NCI-H146 (cell line): ENCODE measurements at regions not wholly inside any gene's neighbourhood (a gene's known extent, or its start where the extent isn't known, plus 50 kb on each side); places are given as distances from the start of the nearest gene placed in this dataset.
A peak's percentile ranks its signal among the peaks of the same experiment; 100 is the strongest.

Source experiments
- DNase-seq: peaks from one replicate; lab custom pipeline; 2025; lab: John Stamatoyannopoulos, UW

DNA sequence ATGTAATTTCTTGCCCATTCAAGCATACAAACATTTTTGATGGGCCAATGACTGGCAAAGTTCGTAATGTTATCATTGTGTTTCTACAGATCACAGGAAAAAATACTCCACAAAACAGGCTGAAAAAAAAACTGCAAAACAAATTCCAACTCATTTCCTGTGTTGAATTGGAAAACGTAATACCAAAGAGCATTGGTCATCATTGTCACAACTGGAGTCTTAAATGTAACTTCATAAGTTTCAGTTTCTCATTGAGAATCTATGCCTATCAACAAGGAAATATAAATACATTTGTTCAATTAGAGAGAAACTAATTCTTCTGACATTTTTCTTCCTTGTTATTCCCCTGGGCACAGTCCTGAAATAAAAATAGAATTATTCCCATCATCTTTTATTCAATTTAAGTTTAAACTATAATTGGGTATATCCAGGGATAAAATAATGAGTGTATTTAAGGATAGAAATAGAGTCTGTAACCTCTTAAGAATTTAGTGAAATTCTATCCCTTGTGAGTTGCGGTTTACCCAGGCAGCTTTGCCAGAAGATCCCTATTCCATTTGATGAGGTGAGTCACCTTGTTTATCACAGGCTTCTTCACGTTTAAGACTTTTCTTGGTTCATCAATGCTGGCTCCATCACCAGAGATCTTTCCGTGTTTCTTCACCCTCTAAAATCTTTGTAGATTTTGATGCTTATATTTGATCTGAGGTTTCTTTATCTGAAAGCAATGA is 112.7 kb upstream of the ITGA1 start:
- no peak for DNase-seq

DNA sequence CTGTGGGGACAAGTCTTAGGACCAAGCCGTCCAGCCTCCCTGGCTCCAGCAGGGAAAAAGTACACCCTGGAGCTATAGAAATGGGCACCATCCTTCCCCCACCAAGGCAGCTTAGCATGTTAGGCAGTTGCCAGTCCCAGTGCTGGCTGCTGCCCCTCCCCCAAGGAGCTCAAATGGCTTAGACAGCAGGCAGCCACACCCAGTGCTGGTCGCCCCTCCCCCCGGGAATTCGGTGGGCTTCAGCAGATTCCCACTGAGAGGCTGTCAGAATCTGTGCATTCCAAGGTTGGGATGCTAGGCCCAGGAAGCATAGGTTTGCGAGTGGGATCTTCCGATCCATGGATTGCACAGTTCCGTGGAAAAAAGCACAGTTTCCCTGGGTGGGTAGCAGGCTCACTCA is 105.2 kb upstream of the ITGA1 start:
- no peak for DNase-seq

- no peak for DNase-seq
Observed at GRCh38 chr5:52684051-52684450, 103.7 kb upstream of the ITGA1 start.

GRCh38 chr5:52685566-52685965 is 102.2 kb upstream of the ITGA1 start:
- no peak for DNase-seq

GRCh38 chr5:52685971-52686370 is 101.7 kb upstream of the ITGA1 start:
- DNase-seq = no peak

- DNase-seq = no peak
Observed at GRCh38 chr5:52690236-52690768, 97.4 kb upstream of the ITGA1 start.

DNA sequence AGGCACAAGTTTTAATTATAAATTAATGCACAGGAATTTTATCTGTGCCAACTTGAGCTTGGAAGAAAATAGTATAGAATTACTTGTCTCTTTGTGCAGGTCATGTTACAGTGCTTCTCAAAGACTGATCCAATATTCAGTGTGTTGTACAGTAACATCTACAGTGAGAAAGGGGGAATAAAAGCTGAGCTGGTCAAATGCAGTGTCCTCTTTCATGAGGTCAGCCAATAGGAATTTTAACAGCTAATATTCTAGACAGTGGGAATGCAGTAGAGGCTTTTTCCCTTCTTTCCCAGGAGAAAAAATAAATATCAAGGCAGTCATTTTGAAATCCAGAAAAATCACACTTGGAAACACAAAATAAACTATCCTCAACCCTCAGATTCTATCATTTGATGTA is 95.7 kb upstream of the ITGA1 start:
- no peak for DNase-seq

DNA sequence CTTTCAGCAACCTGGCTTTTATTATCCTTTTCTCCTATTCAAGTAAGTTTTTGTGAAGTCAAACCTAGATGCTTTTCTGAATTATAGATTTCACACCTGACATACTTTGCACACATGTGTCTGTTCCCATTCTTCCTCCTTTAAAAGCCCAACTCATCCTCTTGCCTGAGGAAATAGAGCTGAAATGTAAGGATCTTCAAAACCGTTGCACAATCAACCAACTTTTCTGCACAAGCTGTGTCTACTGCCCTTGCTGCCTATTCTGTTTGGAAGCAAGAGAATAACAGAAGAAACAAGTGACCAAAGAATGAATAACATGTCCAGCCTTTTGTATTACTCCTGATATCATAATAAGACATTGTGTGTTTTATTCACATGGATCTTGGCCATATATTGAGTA is 95.1 kb upstream of the ITGA1 start:
- no peak for DNase-seq

DNA sequence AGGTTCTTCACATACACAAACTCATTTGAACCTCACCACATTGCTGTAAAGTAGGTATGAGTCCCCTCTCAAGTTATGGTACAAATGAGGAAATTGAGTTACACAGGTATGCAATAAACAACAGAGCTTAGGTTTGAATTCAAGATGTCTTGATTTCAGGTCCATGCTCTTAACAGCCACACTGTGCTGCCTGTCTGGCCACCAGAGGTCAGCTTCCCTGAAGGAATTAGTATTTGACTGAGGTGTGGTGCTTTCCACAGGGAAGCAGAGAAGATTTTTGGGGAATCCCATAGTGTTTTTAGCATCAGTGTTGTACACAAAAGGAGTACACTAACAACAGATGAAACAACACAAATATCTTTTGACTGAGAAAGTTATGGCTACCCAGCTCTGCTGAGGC is 94.4 kb upstream of the ITGA1 start:
- peak; percentile 6 for DNase-seq

DNA sequence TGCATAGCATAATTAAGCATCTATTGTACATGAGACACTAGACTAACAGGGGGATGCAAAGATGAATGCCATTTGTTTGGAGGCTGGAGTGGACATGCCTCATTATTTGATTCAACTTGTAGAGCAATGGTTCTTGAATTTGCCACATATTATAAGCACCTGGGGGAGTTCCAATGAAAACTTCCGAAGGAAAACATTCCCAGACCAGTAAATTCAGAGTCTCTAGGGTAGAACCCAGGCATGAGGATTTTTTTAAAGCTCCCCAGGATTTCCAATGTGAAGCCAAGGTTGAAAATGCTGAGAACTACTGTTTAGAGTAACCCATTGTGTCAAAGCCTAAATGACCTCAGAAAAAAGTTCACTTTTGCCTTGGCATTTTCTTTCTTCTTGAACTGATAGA is 93.9 kb upstream of the ITGA1 start:
- no peak for DNase-seq

- no peak for DNase-seq
Observed at GRCh38 chr5:52694648-52695047, 93.1 kb upstream of the ITGA1 start.

GRCh38 chr5:52702877-52703276 is 84.8 kb upstream of the ITGA1 start:
- DNase-seq = no peak

- no peak for DNase-seq
Observed at GRCh38 chr5:52703321-52703720, 84.4 kb upstream of the ITGA1 start.

DNA sequence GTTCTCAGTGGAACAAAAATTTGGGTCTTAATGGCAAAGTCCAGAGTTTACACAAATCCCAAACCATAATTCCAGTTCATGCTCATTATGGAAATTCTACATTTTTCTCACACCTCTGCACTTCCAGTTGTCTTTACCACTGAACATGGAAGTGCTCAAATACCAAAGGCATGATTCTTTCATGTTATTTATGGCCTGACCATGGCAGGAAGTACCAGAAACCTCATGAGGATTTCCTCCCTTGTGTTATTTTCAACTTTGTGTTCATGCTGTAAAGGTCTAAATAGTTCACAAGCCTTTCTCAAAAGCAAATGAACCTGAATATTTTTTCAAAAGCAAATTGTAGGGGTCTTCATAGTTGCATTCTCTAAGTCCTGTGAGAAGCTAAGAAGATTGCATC is 82.0 kb upstream of the ITGA1 start:
- DNase-seq = no peak

DNA sequence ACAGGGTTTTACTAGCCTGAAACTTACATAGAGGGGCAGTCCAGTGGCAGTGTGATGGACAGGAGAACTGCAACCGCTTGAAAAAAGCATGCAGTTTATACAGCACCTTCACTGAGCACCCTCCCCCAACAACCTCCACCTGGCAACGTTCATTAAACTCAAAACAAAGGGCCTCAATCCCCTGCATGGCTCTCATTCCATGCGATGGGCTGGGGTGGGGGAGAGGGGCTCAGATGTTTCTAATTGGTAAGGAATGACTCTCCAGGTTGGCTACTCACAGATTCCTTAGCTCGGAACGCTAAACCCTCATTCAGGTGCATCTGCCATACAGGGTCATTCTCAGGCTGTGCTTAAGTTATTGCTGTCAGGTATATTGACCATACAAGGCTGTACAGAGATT is 80.9 kb upstream of the ITGA1 start:
- no peak for DNase-seq

DNA sequence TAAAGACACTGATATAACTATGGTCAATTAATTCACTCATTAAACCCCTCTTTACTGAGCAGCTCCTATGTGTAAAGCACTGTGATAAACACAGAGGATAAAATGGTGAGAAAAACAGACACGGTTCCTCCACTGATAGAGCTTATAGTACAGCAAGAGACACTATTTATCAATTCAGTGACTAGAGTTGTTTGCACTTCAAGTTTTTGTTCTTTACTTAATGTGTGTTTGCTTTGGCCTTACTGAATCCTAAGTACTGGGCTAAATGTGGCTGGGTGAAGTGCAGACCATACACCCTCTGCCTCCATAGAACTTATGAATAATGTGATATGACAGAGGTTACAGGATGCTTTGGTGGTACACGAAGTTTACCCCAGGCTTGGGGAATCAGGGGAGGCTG is 80.1 kb upstream of the ITGA1 start:
- DNase-seq = no peak

DNA sequence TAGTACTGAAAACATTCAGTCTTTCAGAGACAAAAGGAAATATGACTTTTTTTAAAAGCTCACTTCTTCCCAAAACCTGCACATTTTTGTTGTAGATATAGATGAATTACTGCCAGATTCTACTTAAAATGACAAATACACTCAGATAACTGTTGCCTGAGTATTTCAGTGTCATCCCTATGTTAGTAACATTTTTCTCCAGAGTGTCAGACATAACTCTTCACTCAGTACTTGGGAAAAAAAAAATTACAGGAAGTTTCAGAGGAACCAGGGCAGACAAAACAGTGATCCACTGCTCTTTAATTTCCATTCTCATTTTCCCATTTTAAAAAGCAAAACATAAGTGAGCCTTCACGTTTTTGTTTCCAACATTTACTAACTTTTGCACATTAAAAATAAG is 79.3 kb upstream of the ITGA1 start:
- DNase-seq = no peak

DNA sequence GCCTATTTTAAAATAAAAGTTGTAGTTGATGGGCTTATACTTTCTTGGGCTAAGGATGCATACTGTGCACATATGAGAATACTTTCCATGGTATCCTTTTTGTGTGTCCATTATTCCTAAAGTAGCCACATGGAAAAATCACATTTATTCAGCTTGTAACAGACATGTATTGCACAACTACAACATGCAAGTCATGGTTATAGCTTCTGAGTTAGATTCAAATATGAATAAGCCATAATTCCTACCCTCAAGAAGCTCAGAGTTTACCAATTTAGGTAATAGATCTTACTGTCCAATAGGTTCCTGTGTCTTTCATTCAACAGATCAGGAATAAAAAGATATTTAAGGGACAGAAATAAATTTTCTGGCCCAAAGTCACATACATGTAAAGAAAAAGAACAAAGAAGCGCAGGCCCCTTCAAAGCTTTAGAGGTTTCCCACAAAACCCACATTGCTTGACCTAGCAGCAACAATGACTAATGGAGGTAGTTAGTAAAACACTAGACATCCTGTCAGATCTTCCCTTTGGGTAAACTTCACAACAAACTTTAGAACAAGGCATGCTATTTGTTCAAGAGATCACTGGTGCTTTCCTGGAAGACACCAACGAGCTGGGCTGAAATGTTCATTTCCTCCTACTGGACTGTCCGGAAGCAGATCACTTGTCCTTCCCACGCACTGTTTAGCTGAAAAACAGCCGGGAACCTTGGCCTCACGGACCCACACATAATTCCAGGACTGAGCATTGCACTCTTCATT is 78.4 kb upstream of the ITGA1 start:
- DNase-seq = no peak

DNA sequence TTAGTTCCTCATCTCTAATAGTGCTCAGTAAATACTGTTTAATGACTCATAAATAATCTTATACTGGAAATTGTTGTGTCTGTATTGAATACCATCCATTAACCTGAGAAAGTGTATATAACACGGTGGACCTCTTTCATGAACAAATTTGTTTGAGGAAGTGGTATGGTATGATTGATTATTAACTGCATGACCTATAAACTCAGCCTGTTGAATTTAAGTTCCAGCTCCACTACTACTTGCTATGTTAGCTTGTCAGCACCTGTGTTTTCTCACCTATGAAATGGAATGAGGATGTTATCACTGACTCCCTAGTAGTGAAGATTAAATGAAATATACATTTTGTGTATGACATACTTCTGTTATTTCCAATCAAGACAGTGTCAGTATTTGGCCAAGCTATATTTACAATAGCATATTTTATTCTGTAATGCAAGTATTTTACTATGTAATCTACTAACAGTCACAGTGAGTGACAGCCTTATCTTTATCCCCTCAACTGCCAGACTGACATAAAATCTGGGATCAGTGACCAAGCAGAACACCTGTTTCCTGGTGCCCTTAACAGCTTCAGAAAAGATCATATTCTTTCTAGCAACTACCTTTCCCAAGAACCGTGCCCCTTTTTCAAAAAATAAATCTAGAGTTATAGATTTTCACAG is 77.3 kb upstream of the ITGA1 start:
- no peak for DNase-seq

DNA sequence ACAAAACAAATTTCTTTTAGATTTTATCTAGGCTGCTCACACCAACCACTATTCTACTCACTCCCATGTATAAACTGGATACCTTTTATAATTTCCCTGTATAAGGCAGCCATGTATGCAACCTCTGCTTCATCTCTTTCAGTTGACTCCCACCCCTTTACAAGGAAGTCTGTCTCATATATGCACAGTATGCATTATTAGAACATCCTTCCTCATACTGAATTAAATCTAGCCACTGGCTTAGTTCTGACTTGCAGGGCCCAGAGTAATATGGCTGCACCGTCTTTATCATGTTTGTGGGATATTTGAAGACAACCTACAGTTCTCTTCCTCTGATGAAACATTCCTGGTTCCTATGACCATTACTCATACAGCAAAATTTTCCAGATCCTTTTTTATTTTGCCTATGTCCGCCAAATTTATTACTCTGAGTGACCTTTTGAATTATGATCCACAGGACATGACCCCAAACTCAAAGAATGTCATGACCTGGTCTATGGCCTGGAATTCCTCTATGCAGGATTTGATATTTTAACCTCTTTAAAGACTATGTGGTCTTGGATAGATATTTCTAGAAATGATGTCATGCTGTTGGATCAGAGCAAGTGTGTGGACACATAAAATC is 76.6 kb upstream of the ITGA1 start:
- DNase-seq = no peak

DNA sequence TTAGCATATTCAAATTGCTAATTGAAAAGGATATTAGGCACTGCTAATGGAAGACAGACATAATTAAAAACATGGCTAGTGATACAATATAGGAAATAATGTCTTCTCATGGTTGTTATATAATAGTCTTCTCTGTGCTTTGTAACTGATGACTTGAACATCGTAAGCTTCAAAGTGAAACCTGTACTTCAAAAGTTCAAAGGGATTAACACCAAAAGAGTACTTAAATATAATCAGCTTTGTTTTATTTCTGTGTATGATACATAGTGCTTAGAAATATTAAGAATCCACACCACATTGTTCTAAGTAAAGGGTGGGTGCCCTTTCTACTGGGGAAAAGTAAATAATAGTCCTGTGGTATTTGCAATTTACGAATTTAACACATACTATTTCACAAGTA is 75.4 kb upstream of the ITGA1 start:
- no peak for DNase-seq

DNA sequence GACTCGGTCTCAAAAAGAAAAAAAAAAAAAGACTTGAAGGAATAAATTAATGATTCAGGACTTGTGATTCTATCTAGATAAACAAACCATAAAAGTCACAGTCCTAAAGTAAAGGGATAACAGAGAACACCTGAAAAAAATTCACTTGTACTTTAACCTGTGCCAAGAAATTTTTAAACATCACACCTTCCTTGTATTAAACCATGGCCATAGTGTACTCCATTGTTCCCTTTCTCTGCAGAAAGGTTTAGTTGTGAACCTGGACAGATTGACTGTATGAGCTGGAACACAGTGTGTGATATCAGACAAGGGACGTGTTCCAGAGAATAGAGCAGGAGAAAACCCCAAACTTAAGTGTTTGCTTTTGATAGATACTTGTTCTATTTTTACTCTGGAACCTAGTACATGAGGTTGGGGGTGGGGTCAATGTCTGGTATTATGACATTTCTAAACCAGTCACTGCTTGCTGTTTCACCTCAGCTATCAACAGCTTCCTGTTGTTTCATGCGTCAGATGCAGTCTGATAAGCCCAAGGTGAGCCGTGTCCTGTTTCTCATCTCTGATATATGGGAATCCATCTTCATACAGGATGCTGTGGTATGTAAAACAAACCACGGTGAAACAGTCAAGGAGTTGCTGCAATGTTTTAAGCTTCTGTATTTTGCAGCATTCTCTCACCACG is 62.5 kb upstream of the ITGA1 start:
- peak; percentile 55 for DNase-seq
